Midbrain (tissue), 1 donor: ENCODE measurements at regions not wholly inside any gene's neighbourhood (a gene's known extent, or its start where the extent isn't known, plus 50 kb on each side); places are given as distances from the start of the nearest gene placed in this dataset.
A peak's percentile ranks its signal among the peaks of the same experiment; 100 is the strongest.

ENCODE experiments used
- DNase-seq: peaks from one replicate; lab custom pipeline; 2025; lab: John Stamatoyannopoulos, UW

DNA sequence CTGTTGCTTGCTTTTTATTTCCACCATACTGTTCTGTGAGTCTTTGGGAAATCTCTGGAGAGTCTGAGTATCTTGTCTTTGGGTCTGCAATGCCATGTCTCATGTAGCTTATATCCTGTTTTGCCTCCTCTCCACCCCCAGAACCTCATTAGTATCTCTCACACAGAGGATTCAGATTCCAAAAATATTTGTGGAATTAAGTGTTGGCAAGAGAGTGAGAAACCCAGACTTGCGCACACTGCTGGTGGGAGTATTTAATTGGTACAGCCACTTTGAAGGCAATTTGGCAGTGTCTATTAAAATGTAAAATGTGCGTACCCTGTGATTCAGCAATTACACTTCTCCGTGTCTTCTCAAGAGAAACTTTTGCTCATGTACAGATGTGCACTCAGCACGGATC lies 68.6 kb downstream of the ZNF621 start:
- DNase-seq: no peak

DNA sequence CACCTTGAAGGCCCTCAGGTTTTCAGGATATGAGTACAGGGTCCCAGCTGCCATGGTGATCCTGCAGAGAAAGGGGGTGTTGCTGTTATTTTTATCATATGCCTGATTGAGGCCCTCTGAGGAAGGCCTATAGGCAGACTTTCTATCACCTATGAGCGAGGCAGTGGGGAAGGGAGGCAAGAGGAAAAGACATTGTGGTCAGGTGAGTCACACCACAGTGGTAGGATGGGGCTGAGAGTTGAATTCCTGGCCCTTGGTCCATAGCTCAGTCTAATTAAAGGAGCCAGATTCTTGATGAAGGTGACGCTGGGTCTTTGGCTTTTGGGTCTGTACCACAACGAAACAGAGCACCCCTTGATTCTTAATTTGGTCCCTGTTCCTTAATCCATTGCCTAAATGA lies 72.7 kb downstream of the ZNF621 start:
- no peak for DNase-seq

DNA sequence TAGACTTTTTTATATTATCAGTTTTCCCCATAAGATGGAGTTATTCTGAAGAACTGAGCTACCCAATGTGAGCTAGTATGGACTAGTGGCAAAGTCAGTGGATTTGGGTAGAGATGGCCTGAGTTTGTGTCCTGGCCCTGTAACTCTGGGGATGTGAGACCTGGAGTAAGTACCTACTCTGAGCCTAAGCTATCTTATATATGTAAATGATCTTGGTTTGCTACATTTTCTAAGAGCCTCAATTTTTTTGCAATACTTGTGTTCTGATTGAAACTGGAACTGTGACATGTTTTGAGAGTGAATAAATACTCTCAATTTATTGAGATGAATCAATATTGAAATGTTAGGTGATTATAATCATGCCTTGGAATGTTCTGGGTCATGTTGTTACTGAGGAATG lies 73.6 kb downstream of the ZNF621 start:
- DNase-seq: no peak

GRCh38 chr3:40598962-40599361 lies 74.2 kb downstream of the ZNF621 start:
- DNase-seq: no peak

DNA sequence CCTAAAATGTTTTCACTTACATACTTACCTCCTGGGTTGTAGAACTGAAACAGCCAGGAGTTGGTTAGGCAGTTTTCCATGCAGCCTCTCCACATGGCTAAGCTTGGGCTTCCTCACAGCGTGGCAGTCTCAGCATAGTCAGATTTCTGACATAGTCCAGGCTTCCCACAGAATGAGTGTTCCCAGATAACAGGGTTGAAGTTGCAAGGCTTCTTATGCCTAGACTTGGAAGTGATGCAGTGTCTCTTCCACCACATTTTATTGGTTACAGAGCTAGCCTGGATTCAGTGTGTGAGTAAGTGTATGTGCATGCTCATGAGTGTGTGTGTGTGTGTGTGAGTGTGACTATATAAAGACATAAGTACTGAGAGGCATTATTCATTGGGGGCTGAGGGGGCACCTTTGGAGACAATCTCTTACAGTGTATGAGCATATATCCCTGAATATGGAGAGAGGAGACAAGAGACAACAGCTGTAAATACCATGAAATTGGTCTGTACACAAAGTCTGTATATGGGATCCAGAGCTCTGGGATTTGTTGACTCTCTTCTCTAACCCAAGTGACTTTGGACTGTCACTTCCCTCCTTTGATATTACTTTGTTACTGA lies 78.1 kb downstream of the ZNF621 start:
- no peak for DNase-seq

DNA sequence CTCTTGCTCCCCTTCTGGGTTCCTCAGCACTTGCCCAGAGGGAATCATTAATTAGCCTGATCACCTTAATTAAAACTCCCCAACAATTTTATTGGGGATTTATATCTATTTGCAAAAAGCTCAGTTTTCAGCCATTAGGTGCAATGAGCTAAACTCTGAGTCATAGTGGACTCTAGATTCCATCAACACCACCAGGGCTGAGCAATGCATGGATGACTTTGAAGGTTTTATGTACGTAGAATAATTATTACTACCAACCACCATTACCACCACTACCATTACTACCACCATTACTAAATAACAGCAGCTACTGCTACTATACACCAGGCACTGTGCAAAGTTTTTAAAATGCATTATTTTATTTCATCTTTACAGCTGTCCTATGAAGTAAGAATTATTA lies 81.2 kb downstream of the ZNF621 start:
- DNase-seq: no peak

DNA sequence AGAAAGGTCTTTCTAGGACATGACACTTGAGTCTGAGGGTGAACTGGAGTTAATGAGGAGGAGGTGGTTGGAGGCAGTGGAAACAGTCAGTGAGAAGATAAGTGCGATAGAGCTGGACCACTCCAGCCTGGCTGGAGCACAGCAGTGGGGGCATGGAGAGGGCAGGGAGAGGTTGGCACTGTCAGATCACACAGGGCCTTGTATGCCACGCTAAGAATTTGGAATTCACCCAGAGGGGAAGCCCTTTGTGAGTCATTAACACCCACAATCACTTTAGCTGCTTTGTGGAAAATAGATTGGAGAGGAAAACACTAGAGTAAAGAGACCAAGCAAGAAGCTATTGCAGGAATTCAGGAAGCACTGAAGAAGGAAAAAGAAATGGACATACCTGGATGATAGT lies 83.3 kb downstream of the ZNF621 start:
- no peak for DNase-seq

GRCh38 chr3:40613306-40613705 lies 88.5 kb downstream of the ZNF621 start:
- no peak for DNase-seq

- DNase-seq: peak; percentile 23
Measured at GRCh38 chr3:40615110-40615915, 90.6 kb downstream of the ZNF621 start.

DNA sequence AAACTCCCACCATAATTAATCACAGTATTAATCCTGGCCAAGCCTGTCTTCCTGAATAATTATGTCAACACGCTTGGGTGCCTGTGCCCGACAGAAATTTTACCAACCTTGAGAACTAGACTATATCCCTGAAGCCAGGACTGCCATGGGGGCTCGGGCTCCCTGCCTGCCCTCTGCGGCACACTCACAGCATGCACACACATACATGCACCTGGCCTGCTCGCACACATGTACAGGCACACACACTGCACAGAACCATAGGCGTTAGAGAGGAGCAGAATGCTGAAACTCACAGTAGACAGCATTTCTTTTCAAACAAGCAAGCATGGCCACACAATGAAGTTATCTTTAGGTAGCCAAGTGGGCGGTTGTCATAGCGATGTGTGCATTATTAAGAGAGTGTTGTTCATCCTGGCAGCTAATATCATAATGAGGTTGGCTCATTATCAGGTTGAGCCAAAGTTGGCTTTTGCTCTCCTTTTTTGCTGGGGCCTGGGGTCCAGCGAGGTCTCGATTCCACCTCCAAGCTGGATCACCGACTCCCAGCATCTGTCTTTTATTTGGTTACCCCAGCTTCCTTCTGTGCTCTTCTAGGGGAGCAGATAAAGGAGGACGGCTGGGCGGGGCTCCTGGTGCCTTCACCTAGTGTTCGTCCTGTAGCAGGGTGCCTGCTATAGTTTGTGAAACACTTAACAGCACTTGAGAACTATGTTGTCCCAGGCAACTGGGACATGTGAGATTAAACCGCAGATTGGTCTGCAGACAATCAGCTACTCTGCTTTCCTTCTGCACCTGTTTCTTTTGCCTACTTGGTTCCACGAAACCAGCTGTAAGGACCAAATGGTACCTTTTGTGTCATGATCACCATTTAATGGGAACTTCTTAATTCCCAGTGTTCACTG lies 91.4 kb downstream of the ZNF621 start:
- DNase-seq: no peak

DNA sequence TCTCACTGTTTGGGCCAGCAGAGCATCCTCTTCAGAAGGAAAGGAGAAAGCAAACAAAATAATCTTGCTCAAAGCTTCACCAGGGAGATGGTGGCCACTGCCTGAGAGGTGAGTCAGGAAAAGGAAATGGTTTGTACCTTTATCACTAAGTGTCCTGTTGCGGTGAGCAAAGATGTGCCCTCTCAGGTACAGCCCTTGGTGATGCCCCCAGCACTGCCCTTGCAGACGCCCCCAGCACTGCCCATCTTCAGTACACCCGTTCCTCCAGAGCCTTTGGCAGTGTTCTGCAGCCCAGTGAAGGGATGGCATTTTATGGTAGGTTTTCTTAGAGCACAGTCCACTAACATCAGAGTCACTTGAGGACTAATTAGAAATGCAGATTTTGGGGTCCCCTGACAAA lies 92.3 kb downstream of the ZNF621 start:
- no peak for DNase-seq

DNA sequence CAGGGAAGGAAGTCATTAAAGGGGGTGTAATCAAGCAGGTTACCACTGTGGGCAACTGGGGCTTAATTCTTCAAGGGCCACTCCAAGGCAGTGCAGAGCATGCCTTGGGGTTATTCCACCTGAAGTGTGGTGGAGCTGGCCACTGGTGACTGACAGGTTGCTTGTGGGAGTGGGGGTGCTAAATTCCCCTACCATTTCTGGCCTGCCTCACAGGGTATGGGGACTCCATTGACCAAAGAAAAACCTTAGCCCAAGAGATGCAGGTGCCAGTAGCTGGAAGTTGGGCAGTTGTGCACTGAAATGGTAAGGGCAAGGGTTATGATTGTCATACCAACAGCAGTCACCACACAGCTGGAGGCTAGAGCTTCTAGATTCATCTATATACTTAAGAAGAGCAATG lies 93.4 kb downstream of the ZNF621 start:
- no peak for DNase-seq

GRCh38 chr3:40620151-40620550 lies 95.4 kb downstream of the ZNF621 start:
- no peak for DNase-seq

- no peak for DNase-seq
Measured at GRCh38 chr3:40621252-40621651, 96.5 kb downstream of the ZNF621 start.

DNA sequence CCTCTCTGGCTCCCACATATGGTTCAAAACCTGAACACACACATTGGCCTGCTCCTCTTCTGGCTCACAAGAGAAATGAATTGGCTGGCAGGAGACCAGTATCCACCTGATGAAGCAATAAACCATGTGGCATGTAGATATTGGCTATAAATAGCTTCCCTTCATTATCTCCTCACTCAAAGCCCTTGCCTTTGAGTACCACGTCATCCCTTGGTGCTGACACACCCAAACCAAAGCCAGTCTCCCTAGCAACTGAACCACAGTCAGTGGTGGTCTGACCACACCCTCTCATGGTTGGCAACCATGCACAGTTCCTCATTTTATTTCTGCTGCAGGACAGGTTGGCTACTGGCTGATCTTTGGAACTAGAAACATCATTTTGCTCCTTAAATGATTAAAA lies 98.8 kb downstream of the ZNF621 start:
- no peak for DNase-seq

DNA sequence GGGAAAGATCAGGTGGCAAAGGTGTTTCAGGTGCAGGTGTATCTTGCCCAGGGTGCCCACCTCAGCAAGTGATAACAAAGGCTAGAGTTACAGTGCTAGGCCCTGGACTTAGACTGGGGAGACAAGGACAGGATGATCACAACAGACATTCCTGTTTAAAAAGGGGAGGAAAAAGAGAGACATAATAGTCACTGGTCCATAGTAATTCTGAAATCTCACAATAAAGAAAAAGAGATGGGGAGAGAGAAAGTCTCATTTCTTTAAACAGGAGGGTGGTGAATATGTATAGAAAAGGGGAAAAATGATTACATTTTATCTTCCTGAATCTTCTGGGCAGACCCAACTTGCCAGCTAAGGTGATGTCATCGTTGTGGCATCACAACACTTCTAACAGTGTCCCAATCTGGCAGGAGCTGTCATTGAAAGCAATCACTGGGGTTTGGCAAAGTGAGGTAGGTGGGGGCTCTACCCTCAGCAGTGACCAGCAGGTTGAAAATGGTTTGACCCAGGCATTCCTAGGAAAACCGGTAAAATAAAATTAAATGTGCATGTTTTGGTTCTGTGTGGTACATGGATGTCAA lies 99.5 kb downstream of the ZNF621 start:
- DNase-seq: no peak

DNA sequence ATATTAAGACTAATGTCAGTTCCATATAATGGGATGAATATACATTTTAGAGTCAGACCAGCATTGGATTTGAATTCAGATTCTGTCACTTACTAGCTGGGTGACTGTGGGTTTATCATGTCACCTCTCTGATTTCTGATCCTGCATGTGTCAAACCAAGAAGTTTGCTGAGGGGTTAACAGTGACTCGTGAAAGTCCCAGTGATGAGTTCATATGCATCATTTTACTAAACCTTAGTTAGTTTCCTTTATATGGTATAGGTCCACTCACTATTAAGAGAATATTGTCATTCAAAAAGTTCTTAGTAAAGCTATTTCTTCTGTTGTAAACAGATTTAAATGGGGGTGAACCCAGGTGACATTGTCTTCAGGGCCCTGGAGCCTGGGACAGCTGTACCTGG lies 102.3 kb downstream of the ZNF621 start:
- no peak for DNase-seq

DNA sequence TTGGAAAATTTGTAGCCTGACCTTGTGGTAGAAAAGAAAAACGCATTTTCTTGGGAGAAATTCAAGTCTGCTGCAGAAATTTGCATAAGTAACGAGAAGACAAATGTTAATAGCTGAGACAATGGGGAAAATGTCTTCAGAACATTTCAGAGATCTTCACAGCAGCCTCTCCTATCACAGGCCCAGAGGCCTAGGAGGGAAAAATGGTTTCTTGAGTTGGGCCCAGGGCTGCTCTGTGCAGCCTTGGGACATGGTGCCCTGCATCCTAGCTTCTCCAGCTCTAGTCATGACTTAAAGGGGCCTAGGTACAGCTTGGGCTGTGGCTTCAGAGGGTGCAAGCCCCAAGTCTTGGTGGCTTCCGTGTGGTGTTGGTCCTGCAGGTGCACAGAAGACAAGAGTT lies 104.2 kb downstream of the ZNF621 start:
- DNase-seq: no peak

DNA sequence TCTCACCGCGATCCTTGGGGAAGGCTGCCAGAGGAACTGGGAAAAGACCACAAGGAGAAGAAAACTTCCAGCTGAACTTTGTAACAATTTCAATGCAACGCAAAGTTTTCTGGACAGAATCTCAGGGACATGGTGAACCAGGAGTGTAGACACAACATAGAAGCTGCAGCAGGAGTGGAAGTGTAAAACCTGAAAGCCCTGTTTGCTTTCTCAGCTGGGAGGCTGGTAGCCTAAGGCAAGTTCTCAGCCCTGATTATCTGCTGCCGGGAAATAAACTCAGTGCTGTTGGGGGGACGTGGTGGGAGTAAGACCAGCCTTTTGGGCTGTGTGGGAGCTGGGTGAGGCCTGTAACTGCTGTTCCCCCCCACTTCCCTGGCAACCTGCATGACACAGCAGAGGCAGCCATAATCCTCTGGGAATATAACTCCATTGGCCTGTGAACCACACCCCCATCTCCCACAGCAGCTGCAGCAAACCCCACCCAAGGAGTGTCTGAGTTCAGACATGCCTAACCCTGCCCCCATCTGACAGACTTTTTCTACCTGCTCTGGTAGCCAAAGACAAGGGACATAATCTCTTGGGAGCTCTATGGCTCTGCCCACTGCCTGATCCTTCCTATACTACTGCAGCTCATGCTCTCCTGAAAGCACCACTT lies 106.7 kb downstream of the ZNF621 start:
- no peak for DNase-seq

DNA sequence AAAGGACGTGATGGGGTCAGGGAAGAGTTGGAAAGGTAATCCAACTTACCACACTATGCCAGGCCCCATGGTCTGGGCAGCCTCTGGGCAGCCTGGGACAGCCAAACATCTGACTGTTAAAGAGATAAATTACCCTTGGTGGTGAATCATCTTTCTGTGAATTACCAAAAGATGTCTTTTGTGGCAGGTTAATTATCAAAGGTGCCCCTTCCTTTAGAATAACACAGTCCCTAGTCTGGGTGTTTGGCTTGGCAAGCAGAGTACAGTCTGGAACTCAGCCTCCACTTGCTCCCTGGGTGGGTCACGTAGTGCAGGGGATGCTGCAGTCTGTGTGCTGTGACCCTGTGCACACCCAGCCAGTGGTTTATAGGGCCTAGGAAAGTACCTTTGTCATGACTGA lies 113.1 kb downstream of the ZNF621 start:
- no peak for DNase-seq

GRCh38 chr3:40639006-40639405 lies 114.2 kb downstream of the ZNF621 start:
- DNase-seq: no peak

- no peak for DNase-seq
Measured at GRCh38 chr3:40642812-40643211, 118.1 kb downstream of the ZNF621 start.
